NCI-H526 (cell line): ENCODE measurements at regions not wholly inside any gene's neighbourhood (a gene's known extent, or its start where the extent isn't known, plus 50 kb on each side); places are given as distances from the start of the nearest gene placed in this dataset.

Source experiments
- DNase-seq, 2 experiments: peaks; one replicate each; lab custom pipeline; 2025; lab: John Stamatoyannopoulos, UW

- DNase-seq, result no peak
These were observed 415.4 kb upstream of the PROK2 start for GRCh38 chr3:72200332-72200731.

- DNase-seq, result no peak
These were observed 414.6 kb upstream of the PROK2 start for GRCh38 chr3:72199530-72199929.

- no peak for DNase-seq
These were observed 411.5 kb upstream of the PROK2 start for GRCh38 chr3:72196377-72196929.

GRCh38 chr3:72195895-72196294 lies 410.9 kb upstream of the PROK2 start:
- DNase-seq, result no peak

- DNase-seq, result no peak
These were observed 409.5 kb upstream of the PROK2 start for GRCh38 chr3:72194458-72194857.

- DNase-seq, result no peak
These were observed 409.0 kb upstream of the PROK2 start for GRCh38 chr3:72193771-72194430.

- DNase-seq, result no peak
These were observed 407.6 kb upstream of the PROK2 start for GRCh38 chr3:72192572-72192971.

GRCh38 chr3:72191209-72191960 lies 406.4 kb upstream of the PROK2 start:
- no peak for DNase-seq

GRCh38 chr3:72190050-72190449 lies 405.1 kb upstream of the PROK2 start:
- DNase-seq, result no peak

GRCh38 chr3:72189339-72189738 lies 404.4 kb upstream of the PROK2 start:
- DNase-seq, result no peak

- DNase-seq, result no peak
These were observed 403.6 kb upstream of the PROK2 start for GRCh38 chr3:72188536-72188935.

- DNase-seq, result no peak
These were observed 402.2 kb upstream of the PROK2 start for GRCh38 chr3:72187131-72187530.

- no peak for DNase-seq
These were observed 401.5 kb upstream of the PROK2 start for GRCh38 chr3:72186400-72186855.

- DNase-seq, result peak in 1 of 2 experiments; percentile 29
These were observed 400.8 kb upstream of the PROK2 start for GRCh38 chr3:72185549-72186399.

- no peak for DNase-seq
These were observed 398.5 kb upstream of the PROK2 start for GRCh38 chr3:72183489-72183888.

GRCh38 chr3:72182206-72182605 lies 397.3 kb upstream of the PROK2 start:
- no peak for DNase-seq

- no peak for DNase-seq
These were observed 396.3 kb upstream of the PROK2 start for GRCh38 chr3:72181251-72181650.

- DNase-seq, result no peak
These were observed 395.5 kb upstream of the PROK2 start for GRCh38 chr3:72180405-72180804.

- DNase-seq, result no peak
These were observed 394.1 kb upstream of the PROK2 start for GRCh38 chr3:72179107-72179464.

GRCh38 chr3:72178463-72179106 lies 393.6 kb upstream of the PROK2 start:
- no peak for DNase-seq

GRCh38 chr3:72177075-72178050 lies 392.4 kb upstream of the PROK2 start:
- DNase-seq, result peak in 1 of 2 experiments; percentile 9
